Suprapubic skin (tissue), 3 donors: ENCODE measurements at regions not wholly inside any gene's neighbourhood (a gene's known extent, or its start where the extent isn't known, plus 50 kb on each side); places are given as distances from the start of the nearest gene placed in this dataset.

Experiments
- EP300 ChIP-seq: sonication (generic); formaldehyde crosslinking; IDR thresholded peaks from one replicate; pipeline ENCODE4 v1.6.1; 2017; ENCODE audit warnings: antibody characterized with exemption
- TF ChIP-seq, protein P1 (sequence below), 2 donors: fragments of 200-600 bp in 1 of 2; fragments of 450-650 bp in 1 of 2; sonication (generic) in 1 of 2; IDR thresholded peaks; one replicate each; pipeline ENCODE4 v1.5.1; 2016 to 2019; ENCODE audit warnings: antibody characterized with exemption in 2 of 2, mild to moderate bottlenecking in 1 of 2, moderate library complexity in 1 of 2

- TF ChIP-seq, protein P1, sequence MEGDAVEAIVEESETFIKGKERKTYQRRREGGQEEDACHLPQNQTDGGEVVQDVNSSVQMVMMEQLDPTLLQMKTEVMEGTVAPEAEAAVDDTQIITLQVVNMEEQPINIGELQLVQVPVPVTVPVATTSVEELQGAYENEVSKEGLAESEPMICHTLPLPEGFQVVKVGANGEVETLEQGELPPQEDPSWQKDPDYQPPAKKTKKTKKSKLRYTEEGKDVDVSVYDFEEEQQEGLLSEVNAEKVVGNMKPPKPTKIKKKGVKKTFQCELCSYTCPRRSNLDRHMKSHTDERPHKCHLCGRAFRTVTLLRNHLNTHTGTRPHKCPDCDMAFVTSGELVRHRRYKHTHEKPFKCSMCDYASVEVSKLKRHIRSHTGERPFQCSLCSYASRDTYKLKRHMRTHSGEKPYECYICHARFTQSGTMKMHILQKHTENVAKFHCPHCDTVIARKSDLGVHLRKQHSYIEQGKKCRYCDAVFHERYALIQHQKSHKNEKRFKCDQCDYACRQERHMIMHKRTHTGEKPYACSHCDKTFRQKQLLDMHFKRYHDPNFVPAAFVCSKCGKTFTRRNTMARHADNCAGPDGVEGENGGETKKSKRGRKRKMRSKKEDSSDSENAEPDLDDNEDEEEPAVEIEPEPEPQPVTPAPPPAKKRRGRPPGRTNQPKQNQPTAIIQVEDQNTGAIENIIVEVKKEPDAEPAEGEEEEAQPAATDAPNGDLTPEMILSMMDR (IDR thresholded peaks at IDR 0.05) = no peak
- TF ChIP-seq EP300 = no peak
These were observed 168.8 kb upstream of the ALCAM start for GRCh38 chr3:105197863-105198262.
